ENCODE measurements at regions not wholly inside any gene's neighbourhood (a gene's known extent, or its start where the extent isn't known, plus 50 kb on each side); places are given as distances from the start of the nearest gene placed in this dataset.
"Not testable (repeated sequence)": the region's sequence is repeated elsewhere in the genome, so short reads cannot be mapped to it uniquely, and the experiment has no call there.

DNA sequence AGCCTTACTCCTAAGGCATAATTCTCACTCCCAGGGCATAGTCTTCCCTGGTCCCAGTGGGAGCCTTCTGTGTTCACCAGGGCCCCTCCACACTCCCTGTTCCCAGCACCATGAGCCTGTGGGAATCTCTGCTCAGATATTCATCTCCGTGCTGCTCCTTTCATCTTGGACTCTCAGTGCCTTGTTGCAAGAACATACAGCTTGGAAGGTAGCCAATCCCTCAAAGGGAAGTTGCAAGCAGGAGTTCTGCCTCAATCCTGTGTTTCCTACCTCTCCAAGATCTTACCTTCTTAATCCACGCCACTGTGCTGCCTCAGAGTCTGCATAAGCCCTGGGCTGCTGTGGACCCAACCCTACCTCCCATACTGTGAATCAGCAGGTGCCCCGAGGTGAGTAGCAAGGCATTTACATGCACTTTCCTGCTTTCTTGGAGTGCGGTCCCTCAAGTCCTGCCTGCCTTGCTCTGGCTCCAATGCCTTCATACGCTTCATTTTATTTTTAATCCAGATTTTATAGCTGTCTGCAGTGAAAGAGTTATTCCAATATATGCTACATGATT, 413.8 kb upstream of the RAB6C start:
- no peak for DNase-seq (ENCODE audit: low read depth)

DNA sequence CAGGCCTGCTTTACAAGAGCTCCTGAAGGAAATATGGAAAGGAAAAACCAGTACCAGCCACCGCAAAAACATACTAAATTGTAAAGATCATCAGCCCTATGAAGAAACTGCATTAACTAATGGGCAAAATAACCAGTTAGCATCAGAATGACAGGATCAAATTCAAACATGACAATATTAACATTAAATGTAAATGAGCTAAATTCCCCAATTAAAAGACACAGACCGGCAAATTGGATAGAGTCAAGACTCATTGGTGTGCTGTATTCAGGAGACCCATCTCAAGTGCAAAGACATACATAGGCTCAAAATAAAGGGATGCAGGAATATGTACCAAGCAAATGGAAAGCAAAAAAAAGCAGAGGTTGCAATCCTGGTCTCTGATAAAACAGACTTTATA, 408.7 kb upstream of the RAB6C start:
- not testable (repeated sequence) for DNase-seq (ENCODE audit: low read depth)

DNA sequence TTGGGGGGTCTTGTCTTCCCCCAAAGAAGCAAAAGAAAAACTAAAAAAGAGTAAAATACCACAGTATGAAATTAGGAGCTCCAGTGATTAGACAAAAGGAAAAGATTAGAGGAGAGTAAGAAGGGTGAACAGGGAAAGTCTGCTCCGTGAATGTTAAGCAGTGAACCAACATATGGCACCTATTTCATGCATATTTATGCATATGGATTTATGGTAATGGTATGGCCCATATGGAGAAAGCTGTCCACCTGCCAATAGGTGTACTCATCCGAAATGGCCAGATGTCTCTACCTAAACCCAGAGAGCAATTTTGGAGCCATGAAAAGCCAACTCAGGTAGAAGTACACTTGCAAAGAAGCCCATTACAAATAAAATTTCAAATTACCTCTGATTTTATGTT, 404.0 kb upstream of the RAB6C start:
- no peak for DNase-seq (ENCODE audit: low read depth)

DNA sequence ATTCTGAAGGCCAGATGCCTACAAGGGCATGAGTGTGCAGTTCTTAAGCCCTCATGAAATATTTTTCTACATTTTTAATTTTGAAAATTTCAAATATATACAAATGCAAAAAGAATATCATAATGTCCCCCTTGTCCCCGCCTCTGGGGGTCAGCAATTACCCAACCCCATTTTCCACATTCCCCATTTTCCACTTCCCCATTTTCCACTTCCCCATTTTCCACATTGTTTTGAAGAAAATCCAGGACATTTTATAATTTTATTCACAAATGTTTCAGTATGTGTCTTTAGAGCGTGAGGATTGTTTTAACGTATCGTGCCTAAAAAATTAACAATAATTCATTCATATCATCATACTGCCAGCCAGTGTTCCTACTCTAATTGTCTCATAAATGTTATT, 403.6 kb upstream of the RAB6C start:
- DNase-seq (ENCODE audit: low read depth) = no peak

DNA sequence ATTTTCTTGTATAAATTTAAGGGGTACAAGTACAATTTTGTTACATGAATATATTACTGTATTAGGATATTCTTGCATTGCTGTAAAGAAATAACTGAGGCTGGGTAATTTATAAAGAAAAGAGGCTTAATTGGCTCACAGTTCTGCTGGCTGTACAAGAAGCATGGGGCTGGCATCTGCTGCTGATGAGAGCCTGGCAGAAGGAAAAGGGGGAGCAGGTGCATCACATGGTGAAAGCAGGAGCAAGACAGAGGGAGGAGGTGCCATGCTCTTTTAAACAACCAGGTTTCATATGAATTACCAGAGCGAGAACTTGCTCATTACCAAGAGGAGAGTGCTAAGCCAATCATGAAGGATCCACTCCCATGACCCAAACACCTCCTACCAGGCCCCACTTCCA, 399.5 kb upstream of the RAB6C start:
- DNase-seq (ENCODE audit: low read depth) = no peak

DNA sequence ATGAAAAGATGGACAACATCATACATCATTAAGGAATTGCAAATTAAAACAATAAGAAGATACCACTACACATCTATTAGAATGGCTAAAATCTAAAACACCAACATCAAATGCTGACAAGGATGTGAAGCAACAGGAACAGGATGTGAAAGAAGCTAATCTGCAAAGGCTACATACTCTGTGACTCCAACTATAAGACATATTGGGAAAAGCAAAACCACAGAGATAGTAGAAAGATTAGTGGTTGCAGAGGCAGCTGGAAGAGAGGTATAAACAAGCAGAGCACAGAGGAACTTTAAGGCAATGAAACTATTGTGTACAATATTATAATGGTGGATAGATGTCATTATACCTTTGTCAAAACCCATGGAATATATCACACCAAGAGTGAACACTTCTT, 393.7 kb upstream of the RAB6C start:
- no peak for DNase-seq (ENCODE audit: low read depth)

DNA sequence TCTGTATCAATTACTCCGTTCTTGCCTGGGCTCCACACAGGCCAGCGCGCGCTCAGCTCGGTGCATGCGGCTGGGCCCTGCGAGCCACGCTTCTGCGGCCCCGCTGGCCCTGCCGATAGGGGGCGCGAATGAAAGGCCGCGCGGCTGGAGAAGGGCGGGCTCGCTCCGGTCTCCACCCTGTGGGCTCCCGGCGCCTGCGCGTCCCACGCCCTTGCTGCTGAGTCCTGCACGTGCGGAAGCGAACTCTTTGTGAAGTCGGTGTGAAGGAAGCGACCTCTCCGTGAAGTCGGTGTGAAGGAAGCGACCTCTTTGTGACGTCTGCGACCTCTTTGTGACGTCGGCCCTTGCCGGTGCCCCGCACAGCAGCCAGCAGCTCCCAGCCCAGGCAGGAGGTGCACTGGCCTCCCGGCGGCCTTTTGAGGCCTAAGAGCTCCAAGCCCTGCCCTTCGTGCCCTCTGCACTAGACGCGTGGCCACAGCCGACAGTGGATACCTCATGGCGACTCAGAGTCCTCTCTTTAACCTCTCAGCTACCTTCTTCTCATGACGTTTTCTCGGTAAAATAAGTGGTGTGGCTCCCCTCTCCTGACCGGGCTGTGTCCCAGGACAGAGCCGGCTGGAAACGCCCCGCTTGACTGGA, 391.9 kb upstream of the RAB6C start:
- DNase-seq (ENCODE audit: low read depth) = no peak

DNA sequence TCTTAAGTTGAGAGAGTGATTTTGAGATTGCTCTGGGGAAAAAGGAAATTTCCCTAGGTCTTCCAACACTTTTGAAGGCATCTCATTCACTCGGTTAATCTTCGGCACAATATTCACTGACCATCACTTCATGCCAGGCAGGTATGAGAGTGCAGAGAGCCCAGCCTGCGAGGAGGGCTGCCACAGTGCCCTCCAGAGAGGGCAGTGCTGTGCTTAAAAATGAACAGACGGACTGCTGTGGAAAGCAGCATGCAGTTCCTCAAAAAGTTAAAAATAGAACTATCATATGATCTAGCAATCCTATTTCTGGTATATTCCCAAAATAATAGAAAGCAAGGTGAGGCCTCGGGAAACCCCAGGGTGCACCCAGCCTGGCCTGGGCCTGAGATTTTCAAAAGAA, 374.9 kb upstream of the RAB6C start:
- no peak for DNase-seq (ENCODE audit: low read depth)

DNA sequence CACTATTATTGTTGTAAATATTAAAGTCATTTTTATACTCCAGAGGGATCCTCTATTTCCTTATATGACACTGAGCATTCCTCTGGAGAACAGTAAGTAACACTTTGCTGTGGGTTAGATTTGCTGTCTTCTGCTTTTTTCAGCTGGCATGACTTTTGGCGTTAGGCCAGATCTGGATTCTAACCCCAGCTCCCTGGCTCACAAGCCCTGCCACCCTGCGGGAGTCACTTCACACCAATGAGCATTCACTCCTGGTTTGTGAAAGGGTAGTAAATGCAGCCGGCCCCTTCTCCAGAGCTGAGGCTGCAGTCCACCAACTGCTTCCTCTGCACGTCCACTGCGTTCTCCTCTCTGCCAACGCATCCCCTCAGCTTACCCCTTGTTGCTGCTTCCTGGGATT, 373.8 kb upstream of the RAB6C start:
- no peak for DNase-seq (ENCODE audit: low read depth)

DNA sequence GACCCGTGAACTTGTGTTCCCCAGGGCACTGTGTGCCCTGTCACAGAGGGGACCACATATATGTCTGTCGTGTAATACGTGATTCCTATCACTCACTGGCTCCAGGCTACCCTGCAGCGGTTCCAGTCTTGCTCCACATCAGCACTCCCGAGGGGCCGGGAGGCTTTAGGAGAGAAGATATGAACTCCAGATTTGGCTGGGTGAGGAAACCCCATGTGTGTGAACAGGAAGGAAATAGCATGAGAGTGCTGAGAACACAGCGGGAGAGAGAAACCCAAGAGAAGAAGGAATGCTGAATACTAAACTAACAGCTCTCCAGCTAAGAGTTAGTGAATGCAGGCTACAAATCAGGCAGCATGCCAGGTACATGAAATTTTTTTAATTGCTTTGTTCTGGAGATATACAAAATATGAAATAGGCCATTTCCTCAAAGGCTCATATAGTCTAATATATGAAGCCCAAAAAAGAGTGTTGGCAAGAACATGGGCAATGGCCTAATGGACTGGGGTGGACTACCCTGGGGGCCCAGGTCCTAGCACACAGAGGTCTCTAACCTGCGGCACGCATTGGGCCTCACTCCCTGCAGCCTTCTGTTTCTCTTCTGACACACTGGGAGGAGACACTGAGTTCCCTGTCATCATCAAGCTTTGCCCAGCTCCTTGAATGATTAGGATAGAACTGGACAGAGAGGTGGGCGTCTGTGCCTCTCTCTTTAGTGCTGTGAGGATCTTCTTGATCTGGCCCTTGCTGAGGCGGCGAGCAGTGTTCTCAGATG, 372.8 kb upstream of the RAB6C start:
- no peak for DNase-seq (ENCODE audit: low read depth)

DNA sequence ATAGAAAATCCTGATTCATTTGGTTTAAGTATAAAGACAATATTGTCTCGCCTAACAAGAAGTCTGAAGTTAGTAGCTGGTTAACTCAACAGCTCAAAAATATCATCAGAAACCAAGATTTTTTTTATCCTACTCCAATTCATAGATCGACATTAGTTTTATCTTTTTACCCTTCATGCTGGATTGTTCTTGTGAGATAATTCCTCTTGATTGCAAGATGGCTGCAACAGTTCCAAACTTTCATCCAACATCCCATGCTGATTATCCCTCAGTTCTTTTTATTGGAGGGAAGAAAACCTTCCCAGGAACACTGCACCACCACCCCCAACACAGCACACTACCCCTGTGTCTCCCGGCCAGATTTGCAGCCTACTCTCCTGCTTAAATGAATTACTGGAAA, 370.2 kb upstream of the RAB6C start:
- DNase-seq (ENCODE audit: low read depth) = no peak

DNA sequence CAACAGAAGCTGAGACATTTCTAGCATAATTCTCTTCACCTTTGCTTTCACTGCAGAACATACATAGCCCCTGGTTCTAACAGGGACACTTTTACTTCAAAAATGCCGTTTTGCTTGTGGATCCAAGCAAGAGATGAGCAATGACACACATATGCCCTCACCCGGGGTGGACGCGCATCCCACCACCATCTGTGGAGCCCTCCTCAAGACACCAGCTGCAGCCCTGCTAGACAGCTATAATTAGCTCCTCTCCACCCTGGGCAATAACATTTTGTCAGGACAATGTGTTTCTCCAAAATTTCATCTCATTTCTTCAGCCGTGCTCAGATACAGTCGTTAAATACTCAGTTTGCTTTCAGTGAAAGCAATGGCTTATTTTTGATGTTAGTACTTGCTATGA, 368.7 kb upstream of the RAB6C start:
- DNase-seq (ENCODE audit: low read depth) = no peak

DNA sequence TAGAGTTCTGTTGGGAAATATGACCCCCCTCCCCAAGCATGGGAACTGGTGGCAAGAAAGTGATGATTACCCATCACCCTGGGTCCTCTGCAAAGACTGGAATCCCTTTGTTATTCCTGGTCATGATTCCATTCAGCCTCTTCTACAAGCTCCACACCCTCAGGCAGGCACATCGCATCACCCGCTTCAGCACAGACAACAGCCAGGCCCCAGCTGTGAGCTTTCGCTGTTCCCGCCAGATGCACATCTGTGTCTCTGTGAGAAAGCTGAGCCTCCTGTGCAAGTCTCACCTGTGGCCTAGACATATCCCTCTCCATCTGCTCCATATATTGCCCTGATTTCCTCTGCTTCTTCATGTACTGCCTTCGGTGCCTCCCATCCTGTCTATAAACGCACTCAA, 368.0 kb upstream of the RAB6C start:
- DNase-seq (ENCODE audit: low read depth) = no peak

DNA sequence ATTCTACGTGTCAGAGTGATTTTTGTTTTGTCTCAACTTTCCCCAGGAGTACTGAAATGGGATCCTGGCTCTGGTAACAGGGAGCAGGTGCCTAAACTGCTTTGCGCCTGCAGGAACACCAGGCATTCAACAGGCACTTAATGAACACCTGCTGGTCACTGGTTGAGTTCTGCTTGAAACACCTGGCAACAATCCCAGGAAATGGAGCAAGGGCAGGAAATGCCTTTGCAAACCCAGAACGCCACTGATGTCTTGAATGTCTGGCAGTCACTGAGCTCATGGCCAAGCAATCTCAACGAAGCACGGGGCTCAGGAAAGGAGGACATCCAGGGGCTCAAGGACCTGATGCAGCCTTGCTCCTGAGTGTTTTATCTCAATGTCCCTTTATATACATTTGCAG, 360.0 kb upstream of the RAB6C start:
- DNase-seq (ENCODE audit: low read depth) = no peak

DNA sequence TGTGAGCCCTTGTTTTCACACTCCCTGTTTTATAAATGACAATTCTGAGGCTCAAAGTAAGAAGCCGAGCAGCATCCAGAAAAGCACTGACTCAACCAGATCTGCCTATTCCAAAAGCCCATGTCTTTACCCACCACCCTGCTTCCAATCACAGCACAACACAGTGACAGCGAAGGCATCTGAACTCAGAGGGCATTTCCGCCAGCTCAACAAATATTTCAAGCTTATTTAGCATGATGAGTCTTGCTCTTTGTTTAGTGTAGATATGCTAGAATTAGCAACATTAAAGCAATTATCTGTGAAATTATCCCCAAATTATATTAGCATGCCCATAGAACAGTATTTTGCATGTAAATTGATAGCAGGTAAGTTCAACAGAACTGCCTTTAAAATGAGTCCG, 359.1 kb upstream of the RAB6C start:
- DNase-seq (ENCODE audit: low read depth) = no peak

DNA sequence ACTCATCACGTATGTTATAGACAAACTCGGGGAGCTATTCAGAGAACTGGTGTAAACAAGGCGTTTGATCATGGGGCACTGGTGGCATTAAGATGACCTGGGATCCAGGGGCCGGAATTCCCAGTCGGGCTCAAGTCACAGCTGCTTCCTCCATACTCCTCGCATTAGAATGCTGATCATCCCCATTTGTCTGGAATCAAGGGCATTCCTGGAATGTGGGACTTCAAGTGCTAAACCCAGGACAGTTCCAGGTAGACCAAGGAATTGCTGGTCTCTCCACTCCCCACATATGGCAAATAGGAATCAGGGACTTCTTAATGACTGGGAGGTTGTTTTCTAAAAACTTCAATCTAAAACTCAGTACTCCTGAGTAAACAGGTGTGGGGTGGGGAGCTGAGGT, 355.7 kb upstream of the RAB6C start:
- DNase-seq (ENCODE audit: low read depth) = no peak

DNA sequence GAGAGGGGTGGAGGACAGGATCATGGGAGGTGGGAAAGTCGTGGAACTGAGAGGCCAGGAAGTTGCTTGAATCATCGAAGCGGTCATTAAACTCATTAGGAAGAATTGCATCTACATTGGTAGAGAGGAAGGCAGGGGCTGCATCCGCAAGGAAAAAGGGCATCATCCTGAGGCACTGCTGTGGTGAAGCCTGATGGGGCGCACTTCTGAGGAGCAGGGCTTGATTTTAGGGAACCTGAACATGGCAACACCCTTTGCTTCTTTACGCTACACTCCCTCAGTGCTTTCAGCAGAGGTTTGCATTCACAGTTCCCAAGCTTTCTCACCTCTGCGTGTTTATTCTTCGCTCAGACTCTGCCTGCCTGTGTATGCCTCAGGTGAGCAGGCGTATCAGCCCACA, 352.0 kb upstream of the RAB6C start:
- DNase-seq (ENCODE audit: low read depth) = no peak

DNA sequence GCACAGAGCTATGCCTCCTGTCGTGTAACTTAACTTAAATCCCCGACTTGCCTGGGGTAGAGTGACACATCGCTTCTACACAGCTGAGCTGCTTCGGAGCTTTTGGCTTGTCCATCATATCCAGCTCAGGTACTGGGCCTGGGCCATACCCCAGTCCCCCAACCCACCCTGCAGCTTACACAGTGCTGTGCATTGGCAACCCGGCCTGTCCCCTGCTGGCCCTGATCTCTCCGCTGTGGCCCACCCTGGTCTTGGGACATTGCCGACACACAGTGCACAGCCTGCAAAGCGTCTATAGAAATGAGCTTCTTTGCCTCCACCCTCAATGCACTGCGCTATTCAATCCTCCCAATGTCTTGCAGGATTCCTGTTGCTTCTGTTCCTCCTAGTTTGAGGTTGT, 342.8 kb upstream of the RAB6C start:
- no peak for DNase-seq (ENCODE audit: low read depth)

DNA sequence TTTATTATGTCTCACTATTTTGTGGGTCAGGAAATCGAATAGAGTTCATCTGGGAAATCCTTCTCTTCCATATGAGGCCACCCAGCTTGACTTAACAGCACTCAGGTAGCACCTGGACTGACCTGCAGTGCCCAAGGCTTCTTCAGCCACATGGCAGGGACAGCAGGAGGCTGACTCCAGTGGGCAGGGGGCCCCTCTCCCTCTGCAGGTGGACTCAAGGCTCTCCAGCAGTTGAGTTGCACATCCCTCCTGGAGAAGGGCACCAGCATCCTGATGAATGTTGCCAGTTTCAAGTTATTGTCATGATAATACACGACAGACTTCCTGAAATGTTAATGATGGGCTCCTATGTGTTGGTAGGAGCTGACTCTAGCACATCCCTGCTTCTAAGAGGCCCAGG, 338.1 kb upstream of the RAB6C start:
- no peak for DNase-seq (ENCODE audit: low read depth)

DNA sequence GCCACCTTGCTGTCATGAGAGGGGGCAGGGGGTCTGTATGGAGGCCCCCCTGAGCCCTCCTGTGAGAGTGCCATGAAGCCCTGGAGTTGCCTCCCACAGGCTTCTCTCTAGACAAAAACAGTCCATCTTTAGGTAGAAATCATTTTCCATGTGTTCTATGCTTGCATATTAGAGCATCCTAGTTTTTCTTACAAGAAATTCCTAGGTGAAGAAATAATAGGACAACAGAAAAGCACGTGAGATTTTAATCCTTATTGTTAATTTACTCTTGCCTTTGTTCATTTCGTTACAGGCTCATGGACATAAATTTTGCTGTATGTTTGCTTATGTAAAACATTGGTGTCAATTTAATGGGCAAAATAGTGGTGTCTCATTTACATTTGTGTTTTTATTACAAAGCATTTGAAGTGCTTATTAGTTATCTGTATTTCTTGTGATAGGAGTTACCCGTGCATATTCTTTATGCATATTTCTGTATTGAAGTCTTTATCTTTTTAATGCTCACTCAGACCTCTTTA, 336.9 kb upstream of the RAB6C start:
- DNase-seq (ENCODE audit: low read depth) = no peak

DNA sequence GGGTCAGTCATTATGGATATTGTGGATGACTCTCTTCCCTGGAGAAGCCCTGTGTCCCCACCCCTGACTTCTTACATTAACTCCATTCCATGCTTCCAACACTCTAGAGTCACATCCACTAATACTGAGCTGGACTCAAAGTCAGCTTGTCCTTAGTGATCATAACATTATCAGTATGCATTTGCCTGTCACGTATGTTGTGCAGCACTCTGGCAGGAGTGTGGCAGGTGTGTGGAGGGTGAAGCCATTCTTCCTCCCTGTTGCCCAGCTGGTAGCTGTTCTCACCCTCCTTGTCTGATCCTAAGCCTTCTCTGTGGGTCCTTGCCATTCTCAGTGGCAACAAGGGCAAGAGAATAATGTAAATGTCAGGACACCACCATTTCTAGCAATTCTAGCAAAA, 334.1 kb upstream of the RAB6C start:
- DNase-seq (ENCODE audit: low read depth) = no peak

DNA sequence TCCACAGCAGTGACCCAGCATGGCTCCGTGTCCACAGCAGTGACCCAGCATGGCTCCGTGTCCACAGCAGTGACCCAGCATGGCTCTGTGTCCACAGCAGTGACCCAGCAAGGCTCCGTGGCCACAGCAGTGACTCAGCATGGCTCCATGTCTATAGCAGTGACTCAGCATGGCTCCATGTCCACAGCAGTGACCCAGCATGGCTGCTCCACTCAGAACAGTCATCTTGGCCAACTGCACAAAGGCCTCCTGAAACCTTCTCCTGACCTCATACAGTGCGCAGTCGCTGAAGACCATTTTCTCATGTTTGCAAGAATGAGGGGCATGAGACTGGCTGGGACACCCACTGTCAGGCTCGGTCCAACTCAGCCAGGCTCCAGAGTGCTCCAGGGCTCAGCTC, 333.4 kb upstream of the RAB6C start:
- DNase-seq (ENCODE audit: low read depth) = no peak

DNA sequence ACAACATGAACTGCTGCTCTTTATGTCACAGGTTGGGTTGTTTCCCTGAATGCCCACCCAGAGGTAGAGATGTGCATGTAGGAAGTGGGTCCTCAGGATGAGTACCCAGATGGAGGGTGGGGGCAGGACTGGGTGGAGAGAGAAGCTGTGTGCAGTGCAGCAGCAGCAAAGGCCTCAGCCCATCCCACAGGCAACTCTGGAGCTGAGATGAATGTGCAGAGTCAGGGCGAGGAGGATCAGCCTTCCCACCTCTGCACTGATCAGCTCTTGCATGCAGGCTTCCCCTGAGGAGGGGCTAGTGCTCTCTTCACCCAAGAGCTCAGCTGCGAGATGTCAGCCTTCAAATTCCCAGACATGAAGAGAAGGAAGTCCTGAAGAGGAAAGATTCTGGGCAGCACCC, 326.2 kb upstream of the RAB6C start:
- no peak for DNase-seq (ENCODE audit: low read depth)

DNA sequence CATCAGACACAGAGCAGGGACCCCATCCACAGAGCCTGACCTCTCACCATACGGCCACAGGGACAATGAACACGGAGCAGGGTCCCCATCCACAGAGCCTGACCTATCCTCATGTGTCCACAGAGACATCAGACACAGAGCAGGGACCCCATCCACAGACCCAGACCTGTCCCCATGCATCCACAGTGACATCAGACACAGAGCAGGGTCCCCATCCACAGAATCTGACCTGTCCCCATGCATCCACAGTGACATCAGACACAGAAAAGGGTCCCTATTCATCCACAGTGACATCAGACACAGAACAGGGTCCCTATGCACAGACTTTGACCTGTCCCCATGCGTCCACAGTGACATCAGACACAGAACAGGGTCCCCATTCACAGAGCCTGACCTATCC, 325.1 kb upstream of the RAB6C start:
- no peak for DNase-seq (ENCODE audit: low read depth)

All from amniotic epithelial cell (primary cell).